Kidney (tissue), 13 donors: ENCODE measurements at regions not wholly inside any gene's neighbourhood (a gene's known extent, or its start where the extent isn't known, plus 50 kb on each side); places are given as distances from the start of the nearest gene placed in this dataset.

Experiments used
- DNase-seq, 5 donors: peaks; one replicate each; pipeline ENCODE4 v3.0.0-alpha.2; 2013 to 2020
- FAIRE-seq: peaks from 2 replicates; lab custom pipeline; 2012; peaks lifted over from hg19 to GRCh38; lab: Jason Lieb, UNC
- H3K27ac ChIP-seq, 2 donors: one replicate each; pipeline ENCODE4 v1.7.0; 2013; ENCODE audit warnings: low read depth in 2 of 2, low read length in 2 of 2, inconsistent platforms in 1 of 2
- H3K27me3 ChIP-seq: one replicate; pipeline ENCODE4 v1.7.1; 2013; ENCODE audit warnings: low read length, inconsistent platforms; ENCODE audit not compliant: control insufficient read depth, insufficient read depth
- H3K36me3 ChIP-seq, 3 donors: one replicate each; pipeline versions ENCODE4 v1.7.0 to v1.7.1; 2013; ENCODE audit warnings: low read length in 3 of 3, control low read depth in 1 of 3, inconsistent platforms in 1 of 3; ENCODE audit not compliant: insufficient read depth in 3 of 3, control insufficient read depth in 2 of 3
- H3K4me1 ChIP-seq, 3 donors: one replicate each; pipeline versions ENCODE4 v1.7.0 to v1.7.1; 2013; ENCODE audit warnings: low read length in 3 of 3, inconsistent platforms in 1 of 3, low read depth in 1 of 3; ENCODE audit not compliant: control insufficient read depth in 2 of 3, insufficient read depth in 2 of 3
- H3K4me3 ChIP-seq, 3 donors: one replicate each; pipeline versions ENCODE4 v1.7.0 to v1.8.1; 2013; ENCODE audit warnings: low read length in 3 of 3, control low read depth in 1 of 3, inconsistent platforms in 1 of 3
- H3K9ac ChIP-seq, 3 donors: one replicate each; pipeline versions ENCODE4 v1.7.0 to v1.7.1; 2013; ENCODE audit warnings: low read length in 3 of 3, control low read depth in 1 of 3, inconsistent platforms in 1 of 3
- H3K9me3 ChIP-seq, 3 donors: one replicate each; pipeline versions ENCODE4 v1.7.0 to v1.7.1; 2013; ENCODE audit warnings: low read length in 3 of 3, control low read depth in 1 of 3, inconsistent platforms in 1 of 3; ENCODE audit not compliant: control insufficient read depth in 2 of 3, insufficient read depth in 1 of 3
- intact Hi-C: fragments of 100-400 bp; cut with DNase I; formaldehyde crosslinking; loops from one replicate; pipeline ENCODE4 v1.11.1; 2022
- TF ChIP-seq, protein P1 (sequence below): IDR thresholded peaks from 3 replicates; pipeline ENCODE4 v1.5.1; 2012; ENCODE audit warnings: mild to moderate bottlenecking, moderate library complexity, borderline replicate concordance; ENCODE audit not compliant: insufficient read depth; ENCODE audit errors: extremely low read depth
- donor health status: control.
- donor health status: control.
- donor health status: control.
- donor health status: control.
- donor health status: control.
- donor health status: DM: yes; HTN: yes; CAD: no.
- donor health status: Normal renal cell carcinoma (clear cell type).

GRCh38 chr12:78383414-78383813, 481.2 kb upstream of the SYT1 start:
- no peaks in the 10 kb centered on the region for H3K9me3 ChIP-seq
- no peaks in the 10 kb centered on the region for H3K27me3 ChIP-seq
- no peaks in the 10 kb centered on the region for H3K36me3 ChIP-seq
- no peak overlapping the region for H3K9ac ChIP-seq
- no peaks in the 10 kb centered on the region for H3K4me1 ChIP-seq
- TF ChIP-seq, protein P1, sequence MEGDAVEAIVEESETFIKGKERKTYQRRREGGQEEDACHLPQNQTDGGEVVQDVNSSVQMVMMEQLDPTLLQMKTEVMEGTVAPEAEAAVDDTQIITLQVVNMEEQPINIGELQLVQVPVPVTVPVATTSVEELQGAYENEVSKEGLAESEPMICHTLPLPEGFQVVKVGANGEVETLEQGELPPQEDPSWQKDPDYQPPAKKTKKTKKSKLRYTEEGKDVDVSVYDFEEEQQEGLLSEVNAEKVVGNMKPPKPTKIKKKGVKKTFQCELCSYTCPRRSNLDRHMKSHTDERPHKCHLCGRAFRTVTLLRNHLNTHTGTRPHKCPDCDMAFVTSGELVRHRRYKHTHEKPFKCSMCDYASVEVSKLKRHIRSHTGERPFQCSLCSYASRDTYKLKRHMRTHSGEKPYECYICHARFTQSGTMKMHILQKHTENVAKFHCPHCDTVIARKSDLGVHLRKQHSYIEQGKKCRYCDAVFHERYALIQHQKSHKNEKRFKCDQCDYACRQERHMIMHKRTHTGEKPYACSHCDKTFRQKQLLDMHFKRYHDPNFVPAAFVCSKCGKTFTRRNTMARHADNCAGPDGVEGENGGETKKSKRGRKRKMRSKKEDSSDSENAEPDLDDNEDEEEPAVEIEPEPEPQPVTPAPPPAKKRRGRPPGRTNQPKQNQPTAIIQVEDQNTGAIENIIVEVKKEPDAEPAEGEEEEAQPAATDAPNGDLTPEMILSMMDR, result no peak
- FAIRE-seq (no peak), DNase-seq (no peak)
- intact Hi-C loops, result no loop called here
- no peak overlapping the region for H3K4me3 ChIP-seq
- no peak overlapping the region for H3K27ac ChIP-seq

DNA sequence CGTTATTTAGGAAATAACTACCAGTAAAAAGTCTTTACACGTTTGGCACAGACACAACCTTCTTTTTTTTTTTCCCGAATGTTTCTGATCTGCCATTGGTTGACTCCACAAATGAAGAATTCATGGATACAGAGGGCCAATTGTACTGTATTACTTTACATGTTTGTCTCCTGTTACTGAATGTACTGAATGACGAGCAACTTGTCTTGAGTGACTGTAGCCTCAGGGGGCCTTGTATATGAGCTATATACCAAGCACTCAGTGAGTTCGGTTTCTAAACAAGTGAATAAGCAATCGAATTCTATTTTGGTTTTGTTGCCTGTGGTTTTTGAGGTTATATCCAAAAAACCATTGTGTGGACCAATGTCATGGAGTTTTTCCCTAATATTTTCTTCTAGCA, 480.0 kb upstream of the SYT1 start:
- TF ChIP-seq, protein P1, result no peak
- FAIRE-seq, result no peak

GRCh38 chr12:78385541-78385940, 479.0 kb upstream of the SYT1 start:
- DNase-seq (no peak), FAIRE-seq (no peak)
- no peak overlapping the region for H3K27ac ChIP-seq
- no peak overlapping the region for H3K9ac ChIP-seq
- no peaks in the 10 kb centered on the region for H3K27me3 ChIP-seq
- TF ChIP-seq, protein P1, result no peak
- H3K36me3 ChIP-seq, result no peaks in the 10 kb centered on the region
- H3K9me3 ChIP-seq, result no peaks in the 10 kb centered on the region
- intact Hi-C loops, result no loop called here
- no peaks in the 10 kb centered on the region for H3K4me1 ChIP-seq
- H3K4me3 ChIP-seq, result no peak overlapping the region

More for the DNA sequence above, 480.0 kb upstream of the SYT1 start:
- DNase-seq, result no peak
- no peaks in the 10 kb centered on the region for H3K27me3 ChIP-seq
- no peak overlapping the region for H3K9ac ChIP-seq
- H3K27ac ChIP-seq, result no peak overlapping the region
- no peaks in the 10 kb centered on the region for H3K36me3 ChIP-seq
- no peaks in the 10 kb centered on the region for H3K9me3 ChIP-seq
- intact Hi-C loops, result no loop called here
- no peaks in the 10 kb centered on the region for H3K4me1 ChIP-seq
- no peak overlapping the region for H3K4me3 ChIP-seq

GRCh38 chr12:78386871-78387270, 477.7 kb upstream of the SYT1 start:
- H3K4me1 ChIP-seq, result no peaks in the 10 kb centered on the region
- intact Hi-C loops, result no loop called here
- H3K4me3 ChIP-seq, result no peak overlapping the region
- H3K9me3 ChIP-seq, result no peaks in the 10 kb centered on the region
- DNase-seq, result no peak
- TF ChIP-seq, protein P1, result no peak
- H3K9ac ChIP-seq, result no peak overlapping the region
- no peaks in the 10 kb centered on the region for H3K27me3 ChIP-seq
- FAIRE-seq, result no peak
- H3K27ac ChIP-seq, result no peak overlapping the region
- H3K36me3 ChIP-seq, result no peaks in the 10 kb centered on the region
